GM19397 (cell line): ENCODE measurements at regions not wholly inside any gene's neighbourhood (a gene's known extent, or its start where the extent isn't known, plus 50 kb on each side); places are given as distances from the start of the nearest gene placed in this dataset.

Experiments used
- ATAC-seq: cut with Tn5 transposase; IDR thresholded peaks from one replicate; pipeline ENCODE4 v1.9.1; 2021; ENCODE audit warnings: mild to moderate bottlenecking, moderate library complexity; ENCODE audit not compliant: unreplicated experiment

GRCh38 chr14:65926935-65927700, 514.6 kb downstream of the FUT8 start:
- no peak for ATAC-seq

GRCh38 chr14:65927931-65928356, 515.4 kb downstream of the FUT8 start:
- ATAC-seq, result no peak

GRCh38 chr14:65928995-65929394, 516.5 kb downstream of the FUT8 start:
- ATAC-seq, result no peak

GRCh38 chr14:65933400-65934069, 521.0 kb downstream of the FUT8 start:
- no peak for ATAC-seq

- ATAC-seq, result no peak
Measured at GRCh38 chr14:65934070-65934435, 521.5 kb downstream of the FUT8 start.

- no peak for ATAC-seq
Measured at GRCh38 chr14:65936342-65936975, 523.9 kb downstream of the FUT8 start.

GRCh38 chr14:65937079-65937959, 524.8 kb downstream of the FUT8 start:
- no peak for ATAC-seq

- no peak for ATAC-seq
Measured at GRCh38 chr14:65937960-65938316, 525.4 kb downstream of the FUT8 start.

GRCh38 chr14:65938738-65939137, 526.2 kb downstream of the FUT8 start:
- no peak for ATAC-seq

- ATAC-seq, result no peak
Measured at GRCh38 chr14:65939184-65939583, 526.7 kb downstream of the FUT8 start.

- peak; percentile 48 for ATAC-seq
Measured at GRCh38 chr14:65940056-65940735, 527.7 kb downstream of the FUT8 start.

GRCh38 chr14:65941091-65941490, 528.6 kb downstream of the FUT8 start:
- no peak for ATAC-seq

- ATAC-seq, result no peak
Measured at GRCh38 chr14:65943150-65943549, 530.6 kb downstream of the FUT8 start.

GRCh38 chr14:65943916-65944410, 531.4 kb downstream of the FUT8 start:
- no peak for ATAC-seq

- no peak for ATAC-seq
Measured at GRCh38 chr14:65945327-65945726, 532.8 kb downstream of the FUT8 start.

GRCh38 chr14:65946494-65946893, 534.0 kb downstream of the FUT8 start:
- no peak for ATAC-seq

GRCh38 chr14:65948302-65948701, 535.8 kb downstream of the FUT8 start:
- ATAC-seq, result no peak

- no peak for ATAC-seq
Measured at GRCh38 chr14:65949711-65950516, 536.3 kb upstream of the CCDC196 start.

GRCh38 chr14:65954942-65955341, 531.2 kb upstream of the CCDC196 start:
- no peak for ATAC-seq
